K562 (cell line): ENCODE measurements at regions not wholly inside any gene's neighbourhood (a gene's known extent, or its start where the extent isn't known, plus 50 kb on each side); places are given as distances from the start of the nearest gene placed in this dataset.

Source experiments
- ATAC-seq: fragments of 200-7000 bp; cut with Tn5 transposase; 3 replicates; pipeline ENCODE4 v1.9.1; 2020; ENCODE audit warnings: moderate library complexity
- BruUV-seq: library from RNA; stranded (reverse); fragments of 400-500 nt; replicated peaks from 2 replicates; lab custom pipeline; 2021; lab: Mats Ljungman, UMichigan
- CTCF ChIA-PET: fragments of 300-600 bp; formaldehyde crosslinking; extraction: SDS; loops from one replicate; lab custom pipeline; 2021; ENCODE audit warnings: low intra/inter-chr PET ratio; lab: Yijun Ruan, JAX
- POLR2A ChIA-PET: fragments of 300-600, 350-650 bp; sonication (Branson Sonifier 250); formaldehyde crosslinking; extraction: SDS; loops from one replicate; lab custom pipeline; 2021; ENCODE audit warnings: antibody characterized with exemption, inconsistent platforms; lab: Yijun Ruan, JAX
- DNase-seq, 4 experiments: peaks; one replicate each; pipeline versions ENCODE4 v3.0.0 to v3.0.0-alpha.2; 2011 to 2018; ENCODE audit warnings: low spot score in 3 of 4, mixed read lengths in 3 of 4; ENCODE audit errors: extremely low read depth in 1 of 4
- FAIRE-seq: peaks from 2 replicates; lab custom pipeline; 2011; peaks lifted over from hg19 to GRCh38; lab: Jason Lieb, UNC
- H2AFZ ChIP-seq: 2 replicates; pipeline ENCODE4 v1.6.0; 2011; ENCODE audit warnings: low read depth, low read length, control low read depth, inconsistent platforms
- H3K27ac ChIP-seq: fragments of 200-600 bp; 3 replicates; pipeline ENCODE4 v1.8.0; 2011; ENCODE audit warnings: low read depth, mild to moderate bottlenecking, control low read depth, inconsistent platforms, low read length, moderate library complexity, mixed read lengths; ENCODE audit errors: extremely low read depth
- H3K27me3 ChIP-seq, 2 experiments: fragments of 300-600 bp in 1 of 2; 2 replicates in 1 of 2; 3 replicates in 1 of 2; pipeline versions ENCODE4 v1.6.0 to v1.8.0; 2011; ENCODE audit warnings: inconsistent platforms in 2 of 2, low read length in 2 of 2, mild to moderate bottlenecking in 1 of 2, mixed read lengths in 1 of 2, moderate library complexity in 1 of 2; ENCODE audit not compliant: control insufficient read depth in 2 of 2, insufficient read depth in 2 of 2
- H3K36me3 ChIP-seq: fragments of 300-600 bp; 3 replicates; pipeline ENCODE4 v1.8.0; 2011; ENCODE audit warnings: mild to moderate bottlenecking, low read length, inconsistent platforms; ENCODE audit not compliant: control insufficient read depth, insufficient read depth
- H3K4me1 ChIP-seq, 2 experiments: fragments of 200-600 bp in 1 of 2; replicated peaks in 1 of 2; 2 replicates in 1 of 2; 3 replicates in 1 of 2; pipeline versions ENCODE4 v1.5.1 to v1.8.0; 2011; ENCODE audit warnings: inconsistent platforms in 2 of 2, low read length in 2 of 2, mild to moderate bottlenecking in 1 of 2, mixed read lengths in 1 of 2, moderate library complexity in 1 of 2; ENCODE audit not compliant: control insufficient read depth in 2 of 2, insufficient read depth in 2 of 2
- H3K4me2 ChIP-seq: 2 replicates; pipeline ENCODE4 v1.6.1; 2011; ENCODE audit warnings: low read length, control low read depth, inconsistent platforms, mixed read lengths; ENCODE audit not compliant: insufficient read depth
- H3K4me3 ChIP-seq: fragments of 200-600 bp; sonication (generic), shearing (Covaris generic); 2 replicates; pipeline ENCODE4 v1.5.1; 2016; ENCODE audit warnings: control low read depth, inconsistent platforms
- H3K79me2 ChIP-seq: fragments of 200-600 bp; 3 replicates; pipeline ENCODE4 v1.8.0; 2011; ENCODE audit warnings: low read length, inconsistent platforms; ENCODE audit not compliant: control insufficient read depth, insufficient read depth
- H3K9ac ChIP-seq, 2 experiments: 2 replicates each; pipeline versions ENCODE4 v1.6.0 to v1.6.1; 2011; ENCODE audit warnings: low read depth in 2 of 2, low read length in 2 of 2, control low read depth in 1 of 2, inconsistent platforms in 1 of 2, mild to moderate bottlenecking in 1 of 2, mixed read lengths in 1 of 2; ENCODE audit not compliant: insufficient read depth in 1 of 2
- H3K9me1 ChIP-seq: one replicate; pipeline ENCODE4 v1.6.0; 2011; ENCODE audit warnings: inconsistent platforms, mild to moderate bottlenecking, low read length, moderate library complexity; ENCODE audit not compliant: control insufficient read depth, insufficient read depth
- H3K9me3 ChIP-seq: replicated peaks from 2 replicates; pipeline ENCODE4 v1.5.1; 2011; ENCODE audit warnings: low read depth, low read length, inconsistent platforms; ENCODE audit not compliant: control insufficient read depth, insufficient read depth
- H4K20me1 ChIP-seq: replicated peaks from 2 replicates; pipeline ENCODE4 v1.6.1; 2011; ENCODE audit warnings: low read length, inconsistent platforms, mixed read lengths; ENCODE audit not compliant: control insufficient read depth, insufficient read depth
- BRCA1 ChIP-seq, 2 experiments: fragments of 450-650 bp in 1 of 2; sonication (generic) in 1 of 2; formaldehyde crosslinking in 1 of 2; IDR thresholded peaks; 2 replicates each; pipeline versions ENCODE4 v1.5.0 to v1.6.1; 2017 to 2020; ENCODE audit warnings: mild to moderate bottlenecking in 1 of 2, missing genetic modification reagents in 1 of 2
- BRD9 ChIP-seq: fragments of 450-650 bp; IDR thresholded peaks from 2 replicates; pipeline ENCODE4 v1.6.1; 2018; ENCODE audit warnings: low read depth; ENCODE audit not compliant: partially characterized antibody
- CREB1 ChIP-seq, 2 experiments: sonication (generic) in 1 of 2; formaldehyde crosslinking in 1 of 2; IDR thresholded peaks; 2 replicates each; pipeline versions ENCODE4 v1.6.1 to v1.8.0; 2012 to 2022; ENCODE audit warnings: inconsistent platforms in 1 of 2, mild to moderate bottlenecking in 1 of 2, missing genetic modification reagents in 1 of 2, moderate library complexity in 1 of 2
- HIVEP1 ChIP-seq: fragments of 250-450 bp; sonication (Bioruptor Pico); IDR thresholded peaks from 2 replicates; pipeline ENCODE4 v1.4.0; 2020; ENCODE audit warnings: mild to moderate bottlenecking
- MAFG ChIP-seq: fragments of 450-650 bp; conservative IDR thresholded peaks from 2 replicates; pipeline ENCODE4 v1.6.1; 2016; ENCODE audit warnings: missing genetic modification characterization, missing compliant biosample characterization
- MXI1 ChIP-seq: IDR thresholded peaks from 2 replicates; pipeline ENCODE4 v1.6.1; 2011; ENCODE audit warnings: low read depth, mild to moderate bottlenecking, improper control_type of control experiment, low read length
- ZEB2 ChIP-seq: fragments of 450-650 bp; IDR thresholded peaks from 2 replicates; pipeline ENCODE4 v1.6.1; 2016
- ZNF121 ChIP-seq: sonication (generic); formaldehyde crosslinking; conservative IDR thresholded peaks from 2 replicates; pipeline ENCODE4 v1.8.0; 2022; ENCODE audit warnings: missing genetic modification reagents
- ZNF316 ChIP-seq: fragments of 450-650 bp; IDR thresholded peaks from 2 replicates; pipeline ENCODE4 v1.6.1; 2016
- WGBS: fragments of 100-300 bp; shearing (Covaris generic); methylation state at CpG from one replicate; pipeline ENCODE4 v1.1.6; 2016; ENCODE audit warnings: low coverage, mixed read lengths; ENCODE audit not compliant: insufficient coverage; ENCODE audit errors: missing lambda C conversion rate; 5-methylcytosine and 5-hydroxymethylcytosine counted together
- in situ Hi-C: fragments of 300-500 bp; cut with MboI; formaldehyde crosslinking; loops from 4 replicates; pipeline ENCODE4 v1.15.0; 2018; ENCODE audit warnings: inconsistent platforms, mixed read lengths
- intact Hi-C: fragments of 100-400 bp; cut with micrococcal nuclease; formaldehyde crosslinking; loops from 2 replicates; pipeline ENCODE4 v1.14.2; 2022
- TF ChIP-seq, protein P1 (sequence below), 2 experiments: fragments of 450-650 bp in 1 of 2; IDR thresholded peaks; 2 replicates each; pipeline ENCODE4 v1.6.1; 2011 to 2017; ENCODE audit warnings: low read depth in 2 of 2, antibody characterized with exemption in 1 of 2, borderline replicate concordance in 1 of 2, low read length in 1 of 2, mild to moderate bottlenecking in 1 of 2, mixed read lengths in 1 of 2; ENCODE audit not compliant: control insufficient read depth in 1 of 2
- TF ChIP-seq, protein P2 (sequence below): fragments of 450-650 bp; IDR thresholded peaks from 2 replicates; pipeline ENCODE4 v1.6.1; 2017; ENCODE audit warnings: antibody characterized with exemption

DNA sequence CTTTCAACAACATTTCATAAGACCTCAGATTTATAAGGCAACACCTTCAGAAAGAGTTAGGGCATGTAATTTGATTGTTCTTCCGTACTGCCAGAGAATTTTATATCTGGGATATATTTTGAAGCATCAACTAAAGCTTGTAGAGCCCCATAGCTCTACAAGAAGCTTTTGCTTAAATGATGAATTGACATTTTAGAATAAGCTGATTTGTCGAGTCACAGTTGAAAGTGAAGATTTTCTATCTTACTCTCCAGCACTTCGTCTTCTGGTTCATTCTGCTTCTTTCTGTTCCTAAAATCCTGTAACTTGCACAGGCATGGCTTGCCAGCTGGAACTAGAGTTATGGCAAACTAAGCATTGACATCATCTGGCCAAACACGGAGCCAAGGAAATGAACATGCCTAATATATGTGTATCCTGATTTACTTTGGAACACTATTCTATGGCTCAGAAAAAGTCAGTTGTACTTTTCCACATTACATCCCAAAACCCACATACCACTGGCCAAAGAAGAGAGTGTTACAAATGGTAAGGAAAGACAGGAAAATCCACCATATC, 68.6 kb upstream of the MAST4 start:
- H3K4me3 ChIP-seq = no peak overlapping the region
- no peak overlapping the region for H3K4me2 ChIP-seq
- WGBS = 2% methylated on average over 4 of the region's 4 CpGs
- no peaks in the 10 kb centered on the region for H4K20me1 ChIP-seq
- H3K27me3 ChIP-seq = no peaks in the 10 kb centered on the region
- H3K9ac ChIP-seq = no peak overlapping the region
- H3K27ac ChIP-seq = no peak overlapping the region
- H3K4me1 ChIP-seq = no peaks in the 10 kb centered on the region
- ATAC-seq (no peak), DNase-seq (no peak), FAIRE-seq (no peak)
- CTCF ChIA-PET = no interaction called here
- no peak overlapping the region for H2AFZ ChIP-seq
- no peaks in the 10 kb centered on the region for H3K36me3 ChIP-seq
- no peaks in the 10 kb centered on the region for H3K9me1 ChIP-seq
- in situ Hi-C loops (no loop called here), intact Hi-C loops (no loop called here)
- no peak for TF ChIP-seq ZNF121 (CRISPR knock-in tag)
- TF ChIP-seq MXI1 = no peak
- peak; percentile 71 for TF ChIP-seq ZNF316
- no peak for TF ChIP-seq CREB1 (IDR thresholded peaks at IDR 0.05)
- no peak for TF ChIP-seq CREB1 (CRISPR knock-in tag; IDR thresholded peaks at IDR 0.05)
- TF ChIP-seq MAFG (tag) = peak; percentile 33; the same call in 1 of the 2 replicates
- TF ChIP-seq BRCA1 (IDR thresholded peaks at IDR 0.05) = no peak
- TF ChIP-seq BRCA1 (CRISPR knock-in tag; IDR thresholded peaks at IDR 0.05) = no peak
- no peaks in the 10 kb centered on the region for H3K9me3 ChIP-seq
- POLR2A ChIA-PET = no interaction called here
- no peaks in the 10 kb centered on the region for H3K79me2 ChIP-seq
- no TSS peak for BruUV-seq

DNA sequence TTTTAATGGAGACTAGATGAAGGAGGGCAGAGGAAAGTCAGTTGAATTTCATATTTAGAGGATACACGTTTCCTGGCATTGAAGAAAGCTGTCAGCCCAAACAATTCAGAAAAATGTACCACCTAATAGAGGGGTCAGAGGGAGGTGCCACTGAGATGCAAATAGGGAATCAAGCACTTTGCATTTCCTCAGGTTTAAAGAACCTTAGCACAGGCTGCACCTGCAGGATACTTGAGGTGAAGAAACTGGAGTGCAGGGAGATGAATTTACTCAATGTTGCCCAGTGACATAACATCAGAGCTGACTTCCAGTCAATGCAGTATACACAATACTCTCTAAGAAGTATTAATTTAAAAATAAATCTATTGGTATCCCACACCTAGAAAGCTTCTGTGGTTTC, 67.0 kb upstream of the MAST4 start:
- no peak for FAIRE-seq
- H3K9me3 ChIP-seq = no peaks in the 10 kb centered on the region
- BruUV-seq = no TSS peak
- TF ChIP-seq, protein P1, sequence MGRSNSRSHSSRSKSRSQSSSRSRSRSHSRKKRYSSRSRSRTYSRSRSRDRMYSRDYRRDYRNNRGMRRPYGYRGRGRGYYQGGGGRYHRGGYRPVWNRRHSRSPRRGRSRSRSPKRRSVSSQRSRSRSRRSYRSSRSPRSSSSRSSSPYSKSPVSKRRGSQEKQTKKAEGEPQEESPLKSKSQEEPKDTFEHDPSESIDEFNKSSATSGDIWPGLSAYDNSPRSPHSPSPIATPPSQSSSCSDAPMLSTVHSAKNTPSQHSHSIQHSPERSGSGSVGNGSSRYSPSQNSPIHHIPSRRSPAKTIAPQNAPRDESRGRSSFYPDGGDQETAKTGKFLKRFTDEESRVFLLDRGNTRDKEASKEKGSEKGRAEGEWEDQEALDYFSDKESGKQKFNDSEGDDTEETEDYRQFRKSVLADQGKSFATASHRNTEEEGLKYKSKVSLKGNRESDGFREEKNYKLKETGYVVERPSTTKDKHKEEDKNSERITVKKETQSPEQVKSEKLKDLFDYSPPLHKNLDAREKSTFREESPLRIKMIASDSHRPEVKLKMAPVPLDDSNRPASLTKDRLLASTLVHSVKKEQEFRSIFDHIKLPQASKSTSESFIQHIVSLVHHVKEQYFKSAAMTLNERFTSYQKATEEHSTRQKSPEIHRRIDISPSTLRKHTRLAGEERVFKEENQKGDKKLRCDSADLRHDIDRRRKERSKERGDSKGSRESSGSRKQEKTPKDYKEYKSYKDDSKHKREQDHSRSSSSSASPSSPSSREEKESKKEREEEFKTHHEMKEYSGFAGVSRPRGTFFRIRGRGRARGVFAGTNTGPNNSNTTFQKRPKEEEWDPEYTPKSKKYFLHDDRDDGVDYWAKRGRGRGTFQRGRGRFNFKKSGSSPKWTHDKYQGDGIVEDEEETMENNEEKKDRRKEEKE (IDR thresholded peaks at IDR 0.05; ENCODE audit: borderline replicate concordance in 1 of 2, control insufficient read depth in 1 of 2, low read depth in 2 of 2, low read length in 1 of 2) = no peak
- TF ChIP-seq ZEB2 (no peak), BRD9 (no peak), HIVEP1 (CRISPR knock-in tag) (no peak)
- TF ChIP-seq, protein P2, sequence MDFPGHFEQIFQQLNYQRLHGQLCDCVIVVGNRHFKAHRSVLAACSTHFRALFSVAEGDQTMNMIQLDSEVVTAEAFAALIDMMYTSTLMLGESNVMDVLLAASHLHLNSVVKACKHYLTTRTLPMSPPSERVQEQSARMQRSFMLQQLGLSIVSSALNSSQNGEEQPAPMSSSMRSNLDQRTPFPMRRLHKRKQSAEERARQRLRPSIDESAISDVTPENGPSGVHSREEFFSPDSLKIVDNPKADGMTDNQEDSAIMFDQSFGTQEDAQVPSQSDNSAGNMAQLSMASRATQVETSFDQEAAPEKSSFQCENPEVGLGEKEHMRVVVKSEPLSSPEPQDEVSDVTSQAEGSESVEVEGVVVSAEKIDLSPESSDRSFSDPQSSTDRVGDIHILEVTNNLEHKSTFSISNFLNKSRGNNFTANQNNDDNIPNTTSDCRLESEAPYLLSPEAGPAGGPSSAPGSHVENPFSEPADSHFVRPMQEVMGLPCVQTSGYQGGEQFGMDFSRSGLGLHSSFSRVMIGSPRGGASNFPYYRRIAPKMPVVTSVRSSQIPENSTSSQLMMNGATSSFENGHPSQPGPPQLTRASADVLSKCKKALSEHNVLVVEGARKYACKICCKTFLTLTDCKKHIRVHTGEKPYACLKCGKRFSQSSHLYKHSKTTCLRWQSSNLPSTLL = no peak

More for the DNA sequence above, 67.0 kb upstream of the MAST4 start:
- CTCF ChIA-PET = no interaction called here
- no peaks in the 10 kb centered on the region for H4K20me1 ChIP-seq
- no peak overlapping the region for H3K27ac ChIP-seq
- in situ Hi-C loops = no loop called here
- no peaks in the 10 kb centered on the region for H3K9me1 ChIP-seq
- no peak overlapping the region for H3K4me3 ChIP-seq
- POLR2A ChIA-PET = no interaction called here
- H3K4me1 ChIP-seq = no peaks in the 10 kb centered on the region
- H3K27me3 ChIP-seq = no peaks in the 10 kb centered on the region
- 0% methylated on average over 1 of the region's 1 CpG for WGBS
- H3K4me2 ChIP-seq = no peak overlapping the region
- H3K9ac ChIP-seq = no peak overlapping the region
- no peaks in the 10 kb centered on the region for H3K79me2 ChIP-seq
- no peak for ATAC-seq
- DNase-seq = no peak
- intact Hi-C loops = no loop called here
- H2AFZ ChIP-seq = no peak overlapping the region
- H3K36me3 ChIP-seq = no peaks in the 10 kb centered on the region
